H1 (cell line): ENCODE measurements at regions not wholly inside any gene's neighbourhood (a gene's known extent, or its start where the extent isn't known, plus 50 kb on each side); places are given as distances from the start of the nearest gene placed in this dataset.

ENCODE experiments used
- CREB1 ChIP-seq: IDR thresholded peaks from 2 replicates; pipeline ENCODE4 v1.6.1; 2012; ENCODE audit warnings: inconsistent platforms
- TF ChIP-seq, protein P1 (sequence below), 3 experiments: IDR thresholded peaks; 1 replicate in 2 of 3; 2 replicates in 1 of 3; pipeline versions ENCODE4 v1.5.1 to v1.6.1; 2011; ENCODE audit warnings: low read length in 3 of 3, mild to moderate bottlenecking in 3 of 3, inconsistent platforms in 2 of 3, low read depth in 1 of 3, moderate library complexity in 1 of 3; ENCODE audit not compliant: insufficient read depth in 1 of 3; ENCODE audit errors: control extremely low read depth in 1 of 3

DNA sequence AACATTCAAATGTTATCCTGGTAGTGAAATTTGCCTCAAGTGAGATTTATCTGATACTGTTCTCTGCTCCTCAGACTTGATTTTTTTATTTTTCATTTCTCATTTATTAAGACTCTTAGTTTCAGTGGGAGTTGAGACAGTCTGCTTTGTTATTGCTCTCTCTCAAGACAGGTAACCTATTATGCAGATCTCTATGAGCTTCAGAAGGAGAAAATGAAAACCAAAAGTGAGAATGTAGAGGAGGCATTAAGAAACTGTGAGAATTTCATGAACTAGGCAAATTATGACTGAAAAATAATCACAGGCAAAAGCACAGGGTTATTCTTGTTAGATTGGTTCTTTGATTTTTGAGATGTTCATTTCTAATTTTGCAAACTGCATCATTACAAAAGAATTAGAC, 290.0 kb upstream of the CHORDC1 start:
- TF ChIP-seq, protein P1, sequence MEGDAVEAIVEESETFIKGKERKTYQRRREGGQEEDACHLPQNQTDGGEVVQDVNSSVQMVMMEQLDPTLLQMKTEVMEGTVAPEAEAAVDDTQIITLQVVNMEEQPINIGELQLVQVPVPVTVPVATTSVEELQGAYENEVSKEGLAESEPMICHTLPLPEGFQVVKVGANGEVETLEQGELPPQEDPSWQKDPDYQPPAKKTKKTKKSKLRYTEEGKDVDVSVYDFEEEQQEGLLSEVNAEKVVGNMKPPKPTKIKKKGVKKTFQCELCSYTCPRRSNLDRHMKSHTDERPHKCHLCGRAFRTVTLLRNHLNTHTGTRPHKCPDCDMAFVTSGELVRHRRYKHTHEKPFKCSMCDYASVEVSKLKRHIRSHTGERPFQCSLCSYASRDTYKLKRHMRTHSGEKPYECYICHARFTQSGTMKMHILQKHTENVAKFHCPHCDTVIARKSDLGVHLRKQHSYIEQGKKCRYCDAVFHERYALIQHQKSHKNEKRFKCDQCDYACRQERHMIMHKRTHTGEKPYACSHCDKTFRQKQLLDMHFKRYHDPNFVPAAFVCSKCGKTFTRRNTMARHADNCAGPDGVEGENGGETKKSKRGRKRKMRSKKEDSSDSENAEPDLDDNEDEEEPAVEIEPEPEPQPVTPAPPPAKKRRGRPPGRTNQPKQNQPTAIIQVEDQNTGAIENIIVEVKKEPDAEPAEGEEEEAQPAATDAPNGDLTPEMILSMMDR (IDR thresholded peaks at IDR 0.05; ENCODE audit: control extremely low read depth in 1 of 3, insufficient read depth in 1 of 3, low read depth in 1 of 3, low read length in 3 of 3) = no peak
- TF ChIP-seq CREB1 = no peak
